HepG2 (cell line): ENCODE measurements at regions not wholly inside any gene's neighbourhood (a gene's known extent, or its start where the extent isn't known, plus 50 kb on each side); places are given as distances from the start of the nearest gene placed in this dataset.

Experiments
- ADNP ChIP-seq: sonication (generic); formaldehyde crosslinking; IDR thresholded peaks from 2 replicates; pipeline ENCODE4 v1.4.0; 2020; ENCODE audit warnings: missing genetic modification reagents
- AGO2 ChIP-seq: fragments of 200-400 bp; formaldehyde crosslinking; optimal IDR thresholded peaks from 2 replicates; pipeline ENCODE3; 2017; ENCODE audit warnings: mild to moderate bottlenecking, low read depth, low read length, moderate library complexity
- BRF2 ChIP-seq: sonication (generic); formaldehyde crosslinking; IDR thresholded peaks from 2 replicates; pipeline ENCODE4 v1.8.1; 2022; ENCODE audit warnings: mild to moderate bottlenecking, missing genetic modification reagents
- CEBPG ChIP-seq: IDR thresholded peaks from 2 replicates; pipeline ENCODE4 v1.6.1; 2016
- CTCF ChIP-seq: sonication (generic); formaldehyde crosslinking; IDR thresholded peaks from 2 replicates; pipeline ENCODE4 v1.5.0; 2020; ENCODE audit warnings: mild to moderate bottlenecking, missing genetic modification reagents, moderate library complexity
- EHMT2 ChIP-seq: fragments of 200-600 bp; sonication (generic); IDR thresholded peaks from 2 replicates; pipeline ENCODE4 v1.7.0; 2017; ENCODE audit warnings: antibody characterized with exemption, low read depth, low read length, borderline replicate concordance
- KLF16 ChIP-seq, 2 experiments: sonication (generic) in 1 of 2; formaldehyde crosslinking in 1 of 2; IDR thresholded peaks; 2 replicates each; pipeline versions ENCODE4 v1.6.1 to v1.8.0; 2016 to 2023; ENCODE audit warnings: missing genetic modification reagents in 2 of 2, missing compliant biosample characterization in 1 of 2
- MYC ChIP-seq: sonication (generic); formaldehyde crosslinking; IDR thresholded peaks from 2 replicates; pipeline ENCODE4 v1.9.0; 2021; ENCODE audit warnings: missing genetic modification reagents, borderline replicate concordance
- RFXANK ChIP-seq: IDR thresholded peaks from 2 replicates; pipeline ENCODE4 v1.6.1; 2016
- SIN3A ChIP-seq: IDR thresholded peaks from 2 replicates; pipeline ENCODE4 v1.6.1; 2011; ENCODE audit warnings: low read depth, mild to moderate bottlenecking, control low read depth, low read length, borderline replicate concordance
- ZNF274 ChIP-seq: sonication (generic); formaldehyde crosslinking; IDR thresholded peaks from 2 replicates; pipeline ENCODE4 v1.5.1; 2020; ENCODE audit warnings: mild to moderate bottlenecking, missing genetic modification reagents

- TF ChIP-seq KLF16 (CRISPR knock-in tag; IDR thresholded peaks at IDR 0.05): no peak
- no peak for TF ChIP-seq SIN3A
- TF ChIP-seq CEBPG (CRISPR knock-in tag): no peak
- TF ChIP-seq EHMT2: no peak
- TF ChIP-seq BRF2 (CRISPR knock-in tag): no peak
- TF ChIP-seq ZNF274 (CRISPR knock-in tag): no peak
- no peak for TF ChIP-seq ADNP (CRISPR knock-in tag)
- no peak for TF ChIP-seq AGO2
- TF ChIP-seq MYC (CRISPR knock-in tag): no peak
- TF ChIP-seq RFXANK (CRISPR knock-in tag): no peak
- no peak for TF ChIP-seq CTCF (CRISPR knock-in tag)
These were observed 140.7 kb upstream of the PRNP start for GRCh38 chr20:4545526-4545925.
